ENCODE measurements at regions not wholly inside any gene's neighbourhood (a gene's known extent, or its start where the extent isn't known, plus 50 kb on each side); places are given as distances from the start of the nearest gene placed in this dataset.
A peak's percentile ranks its signal among the peaks of the same experiment; 100 is the strongest.

- DNase-seq (ENCODE audit: low read depth, low spot score): no peak
- in situ Hi-C loops (cut with HindIII; ENCODE audit: low pct_unique_long_range_greater_than_20kb, low sequenced_read_pairs): no loop called here
These were observed 263.8 kb downstream of the C6orf118 start for GRCh38 chr6:165045631-165046030.

GRCh38 chr6:165042912-165043311 is 266.5 kb downstream of the C6orf118 start:
- DNase-seq (ENCODE audit: low read depth, low spot score): no peak
- in situ Hi-C loops (cut with HindIII; ENCODE audit: low pct_unique_long_range_greater_than_20kb, low sequenced_read_pairs): no loop called here

- no peak for DNase-seq (ENCODE audit: low read depth, low spot score)
- in situ Hi-C loops (cut with HindIII; ENCODE audit: low pct_unique_long_range_greater_than_20kb, low sequenced_read_pairs): no loop called here
These were observed 269.0 kb downstream of the C6orf118 start for GRCh38 chr6:165040440-165040839.

GRCh38 chr6:165034271-165034741 is 275.1 kb downstream of the C6orf118 start:
- in situ Hi-C loops (cut with HindIII; ENCODE audit: low pct_unique_long_range_greater_than_20kb, low sequenced_read_pairs): no loop called here
- no peak for DNase-seq (ENCODE audit: low read depth, low spot score)

- in situ Hi-C loops (cut with HindIII; ENCODE audit: low pct_unique_long_range_greater_than_20kb, low sequenced_read_pairs): no loop called here
- peak; percentile 29 for DNase-seq (ENCODE audit: low read depth, low spot score)
These were observed 277.9 kb downstream of the C6orf118 start for GRCh38 chr6:165031502-165031901.

GRCh38 chr6:165025040-165025439 is 284.4 kb downstream of the C6orf118 start:
- in situ Hi-C loops (cut with HindIII; ENCODE audit: low pct_unique_long_range_greater_than_20kb, low sequenced_read_pairs): no loop called here
- no peak for DNase-seq (ENCODE audit: low read depth, low spot score)

- no peak for DNase-seq (ENCODE audit: low read depth, low spot score)
- in situ Hi-C loops (cut with HindIII; ENCODE audit: low pct_unique_long_range_greater_than_20kb, low sequenced_read_pairs): no loop called here
These were observed 289.7 kb downstream of the C6orf118 start for GRCh38 chr6:165019681-165020080.

- in situ Hi-C loops (cut with HindIII; ENCODE audit: low pct_unique_long_range_greater_than_20kb, low sequenced_read_pairs): no loop called here
These were observed 293.7 kb downstream of the C6orf118 start for GRCh38 chr6:165015676-165016075.

GRCh38 chr6:165013701-165014100 is 295.7 kb downstream of the C6orf118 start:
- in situ Hi-C loops (cut with HindIII; ENCODE audit: low pct_unique_long_range_greater_than_20kb, low sequenced_read_pairs): no loop called here
- no peak for DNase-seq (ENCODE audit: low read depth, low spot score)

More at GRCh38 chr6:165015676-165016075, 293.7 kb downstream of the C6orf118 start:
- no peak for DNase-seq (ENCODE audit: low read depth, low spot score)

- DNase-seq (ENCODE audit: low read depth, low spot score): no peak
- in situ Hi-C loops (cut with HindIII; ENCODE audit: low pct_unique_long_range_greater_than_20kb, low sequenced_read_pairs): no loop called here
These were observed 297.2 kb downstream of the C6orf118 start for GRCh38 chr6:165012183-165012582.

- no peak for DNase-seq (ENCODE audit: low read depth, low spot score)
- in situ Hi-C loops (cut with HindIII; ENCODE audit: low pct_unique_long_range_greater_than_20kb, low sequenced_read_pairs): no loop called here
These were observed 298.6 kb downstream of the C6orf118 start for GRCh38 chr6:165010556-165011535.

GRCh38 chr6:165008971-165009370 is 300.4 kb downstream of the C6orf118 start:
- in situ Hi-C loops (cut with HindIII; ENCODE audit: low pct_unique_long_range_greater_than_20kb, low sequenced_read_pairs): no loop called here
- DNase-seq (ENCODE audit: low read depth, low spot score): no peak

GRCh38 chr6:165002866-165003265 is 306.5 kb downstream of the C6orf118 start:
- no peak for DNase-seq (ENCODE audit: low read depth, low spot score)
- in situ Hi-C loops (cut with HindIII; ENCODE audit: low pct_unique_long_range_greater_than_20kb, low sequenced_read_pairs): no loop called here

- in situ Hi-C loops (cut with HindIII; ENCODE audit: low pct_unique_long_range_greater_than_20kb, low sequenced_read_pairs): no loop called here
- DNase-seq (ENCODE audit: low read depth, low spot score): no peak
These were observed 307.0 kb downstream of the C6orf118 start for GRCh38 chr6:165002358-165002757.

GRCh38 chr6:165001502-165002157 is 307.8 kb downstream of the C6orf118 start:
- in situ Hi-C loops (cut with HindIII; ENCODE audit: low pct_unique_long_range_greater_than_20kb, low sequenced_read_pairs): no loop called here
- DNase-seq (ENCODE audit: low read depth, low spot score): no peak

GRCh38 chr6:164998297-164998696 is 311.1 kb downstream of the C6orf118 start:
- DNase-seq (ENCODE audit: low read depth, low spot score): no peak
- in situ Hi-C loops (cut with HindIII; ENCODE audit: low pct_unique_long_range_greater_than_20kb, low sequenced_read_pairs): no loop called here

GRCh38 chr6:164996838-164997237 is 312.6 kb downstream of the C6orf118 start:
- in situ Hi-C loops (cut with HindIII; ENCODE audit: low pct_unique_long_range_greater_than_20kb, low sequenced_read_pairs): no loop called here
- DNase-seq (ENCODE audit: low read depth, low spot score): no peak

- DNase-seq (ENCODE audit: low read depth, low spot score): no peak
- in situ Hi-C loops (cut with HindIII; ENCODE audit: low pct_unique_long_range_greater_than_20kb, low sequenced_read_pairs): no loop called here
These were observed 317.8 kb downstream of the C6orf118 start for GRCh38 chr6:164991573-164991972.

- in situ Hi-C loops (cut with HindIII; ENCODE audit: low pct_unique_long_range_greater_than_20kb, low sequenced_read_pairs): no loop called here
- DNase-seq (ENCODE audit: low read depth, low spot score): no peak
These were observed 318.5 kb downstream of the C6orf118 start for GRCh38 chr6:164990901-164991300.
